ENCODE measurements at regions not wholly inside any gene's neighbourhood (a gene's known extent, or its start where the extent isn't known, plus 50 kb on each side); places are given as distances from the start of the nearest gene placed in this dataset.

DNA sequence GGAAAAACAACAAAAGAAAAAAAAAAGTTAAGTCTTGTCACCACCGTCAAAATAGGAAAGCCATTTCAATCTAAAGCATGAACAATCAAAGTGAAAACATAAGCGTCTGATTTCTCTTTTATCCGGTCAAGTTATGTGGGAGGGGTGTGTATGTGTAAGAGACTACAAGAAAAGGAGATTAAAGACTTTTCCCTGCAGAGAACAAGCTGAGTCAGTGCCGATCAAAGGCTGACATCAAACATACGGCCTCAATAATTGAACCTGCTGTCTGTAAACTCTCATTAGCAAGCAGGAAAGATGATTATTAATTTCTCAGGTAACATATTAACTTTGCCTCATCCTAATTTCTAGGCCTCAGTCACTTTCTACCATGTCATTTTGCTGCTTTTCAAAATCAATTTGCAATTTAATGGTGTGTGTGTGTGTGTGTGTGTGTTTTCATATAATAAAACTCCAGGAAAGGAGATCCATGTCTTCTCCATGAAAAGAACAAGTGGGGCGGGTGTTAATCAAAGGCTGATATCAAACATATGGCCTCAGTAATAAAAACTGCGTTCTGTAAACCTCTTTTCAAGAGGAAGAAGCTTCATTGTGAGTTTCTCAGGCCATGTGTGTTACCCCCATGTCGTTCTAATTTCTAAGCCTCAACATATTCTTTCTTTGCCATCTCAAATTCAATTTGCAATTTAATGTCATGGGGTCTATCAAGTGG is 649.1 kb upstream of the SORCS1 start:
- intact Hi-C loops (cut with DNase I), result loop anchor here (10.0 kb wide), 1 partner anchor 399 kb away; no protein-coding TSS in a partner anchor
- WGBS, result 83% methylated on average over 8 of the region's 8 CpGs

DNA sequence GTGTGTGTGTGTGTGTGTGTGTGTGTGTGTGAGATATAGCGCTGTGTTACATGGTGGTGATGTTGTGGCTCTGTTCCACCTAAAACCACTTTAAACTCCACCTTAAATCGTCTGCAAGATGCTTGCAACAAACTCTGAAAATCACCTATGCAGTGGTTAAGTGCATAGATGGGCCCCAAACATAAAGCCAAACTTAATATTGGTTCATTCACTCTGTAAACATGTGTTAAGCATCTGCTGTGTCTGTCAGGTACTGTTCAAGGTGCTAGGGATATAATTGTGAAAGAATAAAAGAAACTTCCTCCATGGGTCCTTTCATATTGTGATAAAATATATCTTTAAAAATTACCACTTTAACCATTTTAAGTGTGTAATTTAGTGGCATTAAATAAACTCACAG is 645.4 kb upstream of the SORCS1 start:
- intact Hi-C loops (cut with DNase I), result loop anchor here (10.0 kb wide), 1 partner anchor 395 kb away; no protein-coding TSS in a partner anchor
- peaks cover 0 to 12% (median 0%) of the 10 kb centered on the region in 4 donors for H3K27me3 ChIP-seq
- no peak overlapping the region for H3K4me3 ChIP-seq
- TF ChIP-seq POLR2AphosphoS5 (IDR thresholded peaks at IDR 0.05) (no peak), POLR2A (IDR thresholded peaks at IDR 0.05; ENCODE audit: low read depth) (no peak), CTCF (IDR thresholded peaks at IDR 0.05) (no peak), EP300 (IDR thresholded peaks at IDR 0.05) (no peak)
- no peaks in the 10 kb centered on the region for H3K4me1 ChIP-seq
- no peak overlapping the region for H3K27ac ChIP-seq (replicated peaks in 1 of 4)
- WGBS, result 78% methylated on average over 2 of the region's 2 CpGs
- no peaks in the 10 kb centered on the region for H3K36me3 ChIP-seq
- no peaks in the 10 kb centered on the region for H3K9me3 ChIP-seq
- DNase-seq (ENCODE audit: extremely low spot score), result no peak

More for the DNA sequence above, 649.1 kb upstream of the SORCS1 start:
- no peaks in the 10 kb centered on the region for H3K27me3 ChIP-seq
- no peaks in the 10 kb centered on the region for H3K4me1 ChIP-seq
- no peak for TF ChIP-seq POLR2AphosphoS5 (IDR thresholded peaks at IDR 0.05)
- TF ChIP-seq EP300 (IDR thresholded peaks at IDR 0.05), result no peak
- H3K9me3 ChIP-seq, result no peaks in the 10 kb centered on the region
- no peak overlapping the region for H3K4me3 ChIP-seq
- no peak for DNase-seq (ENCODE audit: extremely low spot score)
- no peaks in the 10 kb centered on the region for H3K36me3 ChIP-seq
- no peak overlapping the region for H3K27ac ChIP-seq (replicated peaks in 1 of 4)

DNA sequence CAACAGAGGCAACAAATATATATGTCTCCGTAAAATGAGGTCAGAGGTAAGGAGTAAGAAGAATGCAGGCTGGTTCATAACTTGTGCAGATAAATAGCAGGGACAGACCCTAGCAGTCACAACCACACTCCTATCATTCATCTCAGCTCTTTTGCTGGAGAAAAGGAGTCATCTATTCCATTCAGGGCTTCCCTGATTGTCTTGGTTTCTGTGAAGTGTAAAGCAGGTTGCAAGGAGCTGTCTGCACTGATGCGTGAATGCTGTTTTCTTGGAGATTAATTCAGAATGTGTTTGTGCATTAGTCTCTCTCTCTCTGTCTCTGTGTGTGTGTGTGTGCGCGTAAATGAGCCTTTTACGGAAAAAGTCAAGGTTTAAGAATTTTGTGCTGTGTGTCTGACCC is 643.3 kb upstream of the SORCS1 start:
- no peak for DNase-seq (ENCODE audit: extremely low spot score)
- H3K9me3 ChIP-seq, result no peaks in the 10 kb centered on the region
- TF ChIP-seq EP300 (IDR thresholded peaks at IDR 0.05) (no peak), CTCF (IDR thresholded peaks at IDR 0.05) (no peak), POLR2AphosphoS5 (IDR thresholded peaks at IDR 0.05) (no peak), POLR2A (IDR thresholded peaks at IDR 0.05; ENCODE audit: low read depth) (no peak)
- 88% methylated on average over 5 of the region's 5 CpGs for WGBS
- H3K27ac ChIP-seq (replicated peaks in 1 of 4), result no peak overlapping the region
- intact Hi-C loops (cut with DNase I), result no loop called here
- H3K36me3 ChIP-seq, result no peaks in the 10 kb centered on the region
- no peaks in the 10 kb centered on the region for H3K4me1 ChIP-seq
- H3K4me3 ChIP-seq, result no peak overlapping the region
- H3K27me3 ChIP-seq, result peaks cover 0 to 12% (median 0%) of the 10 kb centered on the region in 4 donors

DNA sequence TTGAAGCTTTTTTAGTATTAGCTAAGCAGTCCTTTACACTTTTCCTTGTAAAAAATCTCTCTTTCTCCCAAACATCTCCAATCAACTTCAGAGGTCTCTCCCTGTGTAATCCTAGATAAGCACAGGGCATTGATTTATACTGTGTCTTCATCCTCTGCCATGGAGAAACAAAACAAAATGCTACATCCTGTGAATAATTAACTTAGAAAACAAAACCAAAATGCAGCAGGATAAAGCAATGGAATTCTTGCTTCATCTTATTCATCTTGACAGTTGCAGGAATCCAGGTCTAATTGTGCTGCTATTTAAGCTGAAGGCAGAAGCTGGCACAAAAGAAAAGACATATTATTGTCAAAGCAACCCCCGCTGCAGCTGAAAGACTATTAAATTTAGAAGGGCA is 641.5 kb upstream of the SORCS1 start:
- Histone ChIP-seq H3K4me3 (no peak overlapping the region), H3K4me1 (no peaks in the 10 kb centered on the region), H3K9me3 (no peaks in the 10 kb centered on the region), H3K36me3 (no peaks in the 10 kb centered on the region), H3K27ac (replicated peaks in 1 of 4) (no peak overlapping the region), H3K27me3 (peaks cover 0 to 12% (median 0%) of the 10 kb centered on the region in 4 donors)
- intact Hi-C loops (cut with DNase I), result no loop called here
- 91% methylated on average over 1 of the region's 1 CpG for WGBS
- no peak for DNase-seq (ENCODE audit: extremely low spot score)
- TF ChIP-seq POLR2A (IDR thresholded peaks at IDR 0.05; ENCODE audit: low read depth) (no peak), CTCF (IDR thresholded peaks at IDR 0.05) (no peak), POLR2AphosphoS5 (IDR thresholded peaks at IDR 0.05) (no peak), EP300 (IDR thresholded peaks at IDR 0.05) (no peak)

GRCh38 chr10:107803546-107803945 is 639.0 kb upstream of the SORCS1 start:
- Histone ChIP-seq H3K9me3 (no peaks in the 10 kb centered on the region), H3K4me3 (no peak overlapping the region), H3K36me3 (no peaks in the 10 kb centered on the region), H3K27ac (replicated peaks in 1 of 4) (no peak overlapping the region), H3K4me1 (no peaks in the 10 kb centered on the region), H3K27me3 (peaks cover 0 to 12% (median 0%) of the 10 kb centered on the region in 4 donors)
- no peak for DNase-seq (ENCODE audit: extremely low spot score)
- intact Hi-C loops (cut with DNase I), result no loop called here
- TF ChIP-seq POLR2A (IDR thresholded peaks at IDR 0.05; ENCODE audit: low read depth) (no peak), EP300 (IDR thresholded peaks at IDR 0.05) (no peak), CTCF (IDR thresholded peaks at IDR 0.05) (no peak), POLR2AphosphoS5 (IDR thresholded peaks at IDR 0.05) (no peak)
- 45% methylated on average over 4 of the region's 4 CpGs for WGBS
